GM19463 (cell line): ENCODE measurements at regions not wholly inside any gene's neighbourhood (a gene's known extent, or its start where the extent isn't known, plus 50 kb on each side); places are given as distances from the start of the nearest gene placed in this dataset.
"Not testable (repeated sequence)": the region's sequence is repeated elsewhere in the genome, so short reads cannot be mapped to it uniquely, and the experiment has no call there.

ENCODE experiments used
- ATAC-seq: cut with Tn5 transposase; IDR thresholded peaks from one replicate; pipeline ENCODE4 v1.9.1; 2021; ENCODE audit warnings: mild to moderate bottlenecking, moderate library complexity; ENCODE audit not compliant: unreplicated experiment

DNA sequence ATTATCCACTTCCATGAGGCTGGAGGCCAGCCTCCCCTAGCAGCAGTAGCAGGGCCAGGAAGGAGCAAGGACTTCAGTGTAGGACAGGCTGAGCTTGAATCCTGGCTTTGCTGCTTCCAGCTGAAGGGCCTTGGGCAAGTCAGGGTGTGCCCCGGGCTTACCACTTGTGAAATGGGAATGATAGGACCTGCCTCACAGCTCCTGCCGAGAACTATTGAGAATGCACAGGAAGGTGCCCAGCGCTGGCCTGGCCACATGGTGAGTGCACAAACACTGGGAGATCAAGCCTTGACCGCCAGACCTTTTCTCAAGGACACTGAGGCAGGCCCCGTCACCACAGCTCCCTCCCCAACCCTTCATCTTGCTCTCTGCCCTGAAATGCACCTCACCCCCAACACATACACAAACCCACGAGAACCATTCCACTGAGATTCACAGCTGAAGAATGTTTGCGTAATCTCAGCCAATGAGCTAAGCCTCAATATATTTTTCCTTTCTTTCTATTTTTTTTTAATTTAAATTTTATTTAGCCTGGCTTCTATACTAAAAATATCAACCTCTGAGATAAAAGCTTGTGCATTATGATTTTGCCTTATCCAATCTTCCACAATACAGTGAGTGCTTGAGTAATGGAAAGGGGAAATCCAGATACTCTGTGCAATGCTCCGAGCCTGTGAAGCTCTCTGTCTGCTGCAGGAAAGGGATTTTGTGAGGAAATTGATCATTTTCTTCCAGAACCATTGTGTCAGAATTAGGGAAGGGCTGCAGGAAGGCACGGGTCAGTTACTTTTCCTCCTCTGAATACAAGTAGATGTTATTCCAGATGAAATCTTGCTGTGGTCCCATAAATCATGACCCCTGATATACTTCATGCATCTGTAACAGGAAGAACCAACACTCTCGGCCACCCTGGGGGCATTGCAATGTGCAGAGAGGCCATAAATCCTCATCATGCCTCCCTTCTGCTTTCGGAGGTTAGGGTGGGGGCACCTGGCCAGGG lies 193.9 kb downstream of the TLE3 start:
- no peak for ATAC-seq

- ATAC-seq, result no peak
These were observed 191.2 kb downstream of the TLE3 start for GRCh38 chr15:69906256-69907185.

DNA sequence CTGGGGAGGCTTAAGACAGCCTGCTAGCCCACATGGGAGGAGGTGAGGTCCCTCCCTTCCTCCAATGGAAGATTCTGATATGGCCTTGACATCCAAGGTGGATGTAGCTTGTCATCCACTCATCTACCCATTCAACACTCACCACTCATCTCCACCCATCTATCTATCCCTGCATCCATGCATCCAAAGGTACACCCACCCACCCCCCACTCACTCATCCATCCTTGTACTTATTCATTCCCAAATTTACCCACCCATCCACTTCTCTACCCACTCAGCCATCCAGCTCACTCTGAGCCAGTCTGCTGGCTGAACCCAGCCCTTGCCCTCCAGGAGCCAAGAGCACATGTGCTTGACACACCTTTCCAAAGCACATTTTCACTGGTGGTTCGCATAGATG lies 189.7 kb downstream of the TLE3 start:
- no peak for ATAC-seq

DNA sequence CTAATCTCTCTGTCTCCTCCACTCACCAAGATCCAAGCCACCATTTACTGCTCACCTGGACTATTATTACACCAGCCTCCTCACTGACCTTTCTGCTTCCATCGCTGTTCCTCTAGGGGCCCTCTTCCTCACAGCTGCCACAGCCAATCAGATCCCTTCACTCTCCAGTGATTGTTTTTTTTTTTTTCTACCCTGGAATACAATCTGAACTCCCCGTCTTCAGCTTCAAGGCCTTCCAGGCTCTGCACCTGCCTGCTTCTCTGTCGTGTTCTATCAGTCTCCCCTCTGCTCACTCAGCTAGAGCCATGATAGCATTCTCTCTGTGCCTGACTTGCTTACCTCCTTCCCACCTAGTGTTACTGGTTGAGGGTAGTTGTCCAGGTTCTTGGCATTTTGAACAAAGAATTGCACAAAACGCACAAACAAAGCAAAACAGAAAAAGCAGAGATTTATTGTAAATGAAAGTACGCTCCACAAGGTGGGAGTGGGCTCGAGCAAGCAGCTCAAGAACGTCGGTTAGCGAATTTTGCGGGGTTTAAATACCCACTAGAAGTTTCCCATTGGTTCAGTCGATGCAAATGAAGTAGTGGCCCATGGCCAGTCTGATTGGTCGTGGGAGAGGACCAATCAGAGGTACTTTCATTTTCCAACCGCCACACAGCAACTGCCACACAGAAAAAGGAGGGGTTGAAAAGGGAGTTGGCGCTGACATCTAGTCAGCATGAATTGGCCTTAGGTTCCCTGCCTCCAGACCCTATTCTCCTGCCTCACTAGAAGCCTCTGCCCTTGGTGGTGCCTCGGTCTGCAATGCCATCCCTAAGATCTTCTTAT lies 188.9 kb downstream of the TLE3 start:
- ATAC-seq, result no peak

GRCh38 chr15:69909719-69910444 lies 187.8 kb downstream of the TLE3 start:
- ATAC-seq, result no peak

DNA sequence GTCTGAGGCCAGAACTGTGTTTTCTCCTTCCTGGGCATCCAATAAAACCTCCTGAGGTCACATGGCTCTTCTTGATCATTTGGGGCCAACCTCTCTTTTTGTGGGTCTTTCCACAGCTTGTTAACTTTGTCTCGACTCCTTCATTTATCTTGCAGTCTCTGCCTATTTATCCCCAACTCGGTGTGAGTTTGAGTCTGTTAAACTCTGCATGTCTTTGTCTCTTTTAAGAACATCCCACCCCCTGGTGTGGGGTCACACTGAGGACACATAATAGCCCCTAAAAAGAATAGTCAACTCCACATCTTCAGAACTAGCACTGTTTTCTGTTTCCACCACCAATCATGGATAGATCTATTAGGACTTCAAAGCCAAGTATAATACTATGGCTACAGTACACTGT lies 187.2 kb downstream of the TLE3 start:
- no peak for ATAC-seq

DNA sequence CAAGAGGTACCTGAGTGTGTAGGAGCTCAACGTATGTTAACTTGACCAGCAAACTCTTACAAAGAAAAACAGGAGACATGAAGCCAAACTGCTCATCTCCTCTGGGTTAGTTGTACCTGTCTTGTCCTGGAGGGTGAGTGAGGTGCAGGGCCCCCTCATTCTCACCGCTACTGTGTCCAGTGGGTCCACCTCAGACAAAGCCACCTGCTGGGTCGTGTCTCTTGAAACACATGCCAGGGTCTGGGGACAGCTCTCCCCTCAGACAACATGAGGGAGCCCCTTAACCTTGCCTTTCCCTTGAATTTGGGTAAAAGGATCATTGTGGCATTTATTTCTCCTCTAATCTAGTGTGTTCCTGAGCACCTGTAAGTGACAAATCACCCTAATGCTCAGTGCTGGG lies 185.6 kb downstream of the TLE3 start:
- ATAC-seq, result no peak

DNA sequence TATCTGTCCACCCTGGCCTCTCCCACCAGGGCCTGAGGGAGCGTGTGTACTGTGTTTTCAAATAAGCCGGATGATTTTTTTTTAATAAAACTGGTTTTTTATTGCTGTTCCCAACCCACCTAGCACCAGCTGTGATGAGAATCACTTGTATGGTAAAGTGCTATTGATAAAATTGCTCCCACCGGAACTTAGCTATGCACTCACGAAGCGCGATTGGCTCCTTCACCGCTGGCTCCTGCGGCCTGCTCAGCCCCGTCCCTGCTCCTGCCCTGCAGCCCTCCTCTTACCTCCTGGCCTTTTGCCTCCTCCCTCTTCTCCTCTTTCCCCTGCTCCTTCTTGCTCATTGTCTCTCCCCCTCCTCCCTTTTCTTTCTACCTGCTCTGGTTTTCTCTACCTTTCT lies 183.7 kb downstream of the TLE3 start:
- no peak for ATAC-seq

DNA sequence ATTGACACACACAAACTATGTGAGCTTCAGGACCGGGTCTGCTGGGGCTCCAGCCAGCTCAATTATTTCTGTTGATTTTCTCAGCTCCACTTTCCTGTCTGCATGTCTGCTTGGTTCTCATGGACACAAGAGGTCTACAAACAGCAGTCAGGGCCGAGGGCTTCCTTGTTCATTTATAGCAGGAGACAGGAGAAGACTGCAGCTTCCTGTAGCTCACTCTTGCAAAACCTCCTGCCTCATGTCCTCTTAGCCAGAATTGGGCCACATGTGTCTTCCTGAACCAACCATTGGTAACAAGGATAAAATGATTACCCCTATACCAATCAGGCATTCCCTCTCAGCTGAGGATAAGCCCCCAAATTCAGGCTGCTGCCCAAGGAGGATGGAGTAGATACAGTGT lies 182.8 kb downstream of the TLE3 start:
- no peak for ATAC-seq

GRCh38 chr15:69916169-69916785 lies 181.4 kb downstream of the TLE3 start:
- ATAC-seq, result no peak

DNA sequence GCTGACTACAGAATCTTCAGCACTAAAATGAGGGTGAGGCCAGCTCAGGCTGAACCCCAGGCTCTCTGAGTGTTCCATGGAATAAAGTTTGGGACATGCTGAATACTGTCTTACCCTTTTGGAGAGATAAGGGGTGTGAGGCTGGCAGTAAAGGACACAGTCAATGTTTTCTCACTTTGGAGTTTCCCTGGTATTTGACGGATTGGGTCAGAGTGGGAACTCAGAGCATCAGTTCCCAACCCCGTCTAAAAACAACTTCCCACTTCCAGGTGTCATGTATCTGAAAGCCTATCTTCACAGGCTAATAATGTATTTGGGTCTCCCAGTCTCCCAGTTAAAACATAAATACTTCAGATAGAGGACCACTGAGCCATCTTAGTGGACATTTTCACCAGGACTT lies 180.7 kb downstream of the TLE3 start:
- no peak for ATAC-seq

GRCh38 chr15:69919816-69920215 lies 177.9 kb downstream of the TLE3 start:
- ATAC-seq, result no peak

DNA sequence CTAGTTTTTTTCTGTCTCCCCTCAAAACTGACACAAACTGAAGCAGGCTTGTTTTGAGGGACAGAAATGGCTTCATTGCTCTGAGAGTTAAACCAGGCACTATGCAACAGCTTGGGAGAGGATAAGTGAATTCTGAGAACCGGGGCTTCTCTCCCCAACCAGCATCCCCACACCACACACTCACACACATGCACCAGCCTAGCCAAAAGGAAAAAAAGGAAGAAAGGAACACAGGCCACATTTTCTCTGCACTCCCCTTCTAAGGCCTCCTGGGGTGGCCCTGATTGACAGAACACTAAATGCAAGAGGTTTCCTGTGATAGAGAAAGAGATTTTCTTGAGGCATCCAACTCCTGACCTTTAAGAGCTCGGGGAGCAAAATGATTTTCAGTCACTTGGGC lies 177.5 kb downstream of the TLE3 start:
- ATAC-seq, result no peak

- ATAC-seq, result no peak
These were observed 175.8 kb downstream of the TLE3 start for GRCh38 chr15:69921626-69922619.

DNA sequence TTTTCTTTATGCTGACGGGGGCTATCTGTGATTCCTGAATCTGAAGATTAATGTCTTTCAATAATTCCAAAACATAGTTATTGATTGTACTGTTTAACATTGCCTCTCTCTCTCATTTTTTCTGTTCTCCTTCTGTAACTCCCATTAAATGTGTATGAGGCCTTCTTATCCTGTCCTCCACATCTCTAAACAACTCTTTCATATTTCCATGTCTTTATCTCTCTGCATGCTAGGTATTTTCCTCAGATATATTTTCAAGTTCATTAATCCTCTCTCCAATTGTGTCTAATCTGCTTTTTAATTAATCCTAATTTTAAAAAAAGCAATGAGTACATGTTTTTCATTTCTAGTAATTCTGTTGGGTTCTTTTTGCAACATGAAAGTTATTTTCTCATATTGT lies 173.2 kb downstream of the TLE3 start:
- ATAC-seq, result no peak

DNA sequence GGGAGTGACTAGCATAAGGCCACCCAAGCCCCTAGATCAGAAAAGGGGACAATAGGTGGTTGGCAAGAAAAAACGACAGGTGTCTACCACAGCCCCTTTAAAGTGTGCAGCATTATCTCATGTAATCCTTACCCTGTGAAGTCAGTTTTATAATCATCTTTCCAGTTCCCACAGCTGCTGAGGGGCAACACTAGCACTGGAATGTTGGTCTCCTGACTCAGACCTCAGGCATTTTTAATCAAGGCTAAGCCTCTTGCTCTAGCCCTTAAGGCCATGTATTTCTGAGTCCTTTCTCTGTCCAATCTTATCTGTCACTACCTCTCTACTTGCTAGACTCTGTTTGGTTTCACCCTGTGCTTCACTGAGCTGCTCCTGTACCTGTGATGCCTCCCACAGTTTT lies 171.7 kb downstream of the TLE3 start:
- no peak for ATAC-seq

DNA sequence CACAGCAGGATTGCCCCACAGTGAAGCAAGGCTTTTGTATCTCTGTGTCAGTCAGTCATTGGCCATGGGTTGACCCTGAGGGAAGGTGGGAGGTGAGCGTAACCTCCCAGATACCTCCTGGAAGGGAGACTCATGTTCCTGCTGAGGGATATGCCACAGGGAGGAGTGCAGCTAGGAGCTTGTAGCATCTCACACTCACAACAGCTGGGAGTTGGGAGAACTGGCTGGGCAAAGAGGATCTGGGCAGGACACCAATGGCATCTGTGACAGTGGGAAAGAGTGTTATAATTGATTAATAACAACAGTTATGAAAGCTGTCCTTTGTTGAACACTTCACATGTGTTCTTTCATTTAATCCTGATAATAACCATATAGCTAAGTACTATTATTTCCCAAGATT lies 171.0 kb downstream of the TLE3 start:
- ATAC-seq, result no peak

- ATAC-seq, result not testable (repeated sequence)
These were observed 168.8 kb downstream of the TLE3 start for GRCh38 chr15:69928890-69929289.
